CD4-positive, alpha-beta T cell treated with Interleukin-12 subunit alpha and Interleukin-12 subunit beta, for 1 hour (primary cell): ENCODE measurements at regions not wholly inside any gene's neighbourhood (a gene's known extent, or its start where the extent isn't known, plus 50 kb on each side); places are given as distances from the start of the nearest gene placed in this dataset.
A peak's percentile ranks its signal among the peaks of the same experiment; 100 is the strongest.
"Not testable (repeated sequence)": the region's sequence is repeated elsewhere in the genome, so short reads cannot be mapped to it uniquely, and the experiment has no call there.

Experiments used
- DNase-seq: peaks from one replicate; pipeline ENCODE4 v3.0.0-alpha.2; 2020

- no peak for DNase-seq
These were observed 128.9 kb downstream of the TMEM200A start for GRCh38 chr6:130494729-130495128.

DNA sequence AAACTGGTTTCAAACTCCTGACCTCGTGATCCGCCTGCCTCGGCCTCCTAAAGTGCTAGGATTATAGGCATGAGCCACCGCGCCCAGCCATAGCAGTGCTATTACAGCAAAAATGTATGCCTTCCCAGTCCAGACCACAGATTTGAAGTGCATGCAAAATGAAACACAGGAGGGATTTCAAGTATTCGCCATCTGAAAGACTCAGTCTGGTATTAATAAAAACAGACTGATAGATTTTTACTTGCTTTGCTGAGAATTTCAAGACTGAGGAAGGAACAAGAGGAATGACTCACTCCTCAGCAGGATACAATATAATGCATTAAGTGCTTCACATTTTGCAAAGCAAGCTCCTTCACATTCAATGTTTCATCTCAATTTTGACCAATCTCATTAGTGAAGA, 134.9 kb downstream of the TMEM200A start:
- no peak for DNase-seq

DNA sequence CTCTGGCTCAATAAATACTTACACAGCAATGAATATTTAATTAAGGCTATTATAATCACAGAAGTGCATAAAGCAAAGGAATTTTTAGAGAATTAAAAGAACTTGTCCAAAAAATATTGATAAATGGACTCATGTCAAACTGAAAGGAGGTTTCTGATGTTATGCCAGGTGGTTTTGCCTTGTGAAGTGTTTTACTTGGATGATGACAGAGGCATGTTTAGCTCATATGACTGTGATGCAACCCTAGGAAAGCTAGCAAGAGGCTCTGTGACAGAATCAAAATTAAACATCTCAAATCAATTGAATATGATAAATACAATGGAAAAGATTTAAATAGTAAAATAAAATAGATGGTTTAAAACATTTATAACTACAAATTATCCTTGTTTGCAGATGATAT, 137.3 kb downstream of the TMEM200A start:
- no peak for DNase-seq

DNA sequence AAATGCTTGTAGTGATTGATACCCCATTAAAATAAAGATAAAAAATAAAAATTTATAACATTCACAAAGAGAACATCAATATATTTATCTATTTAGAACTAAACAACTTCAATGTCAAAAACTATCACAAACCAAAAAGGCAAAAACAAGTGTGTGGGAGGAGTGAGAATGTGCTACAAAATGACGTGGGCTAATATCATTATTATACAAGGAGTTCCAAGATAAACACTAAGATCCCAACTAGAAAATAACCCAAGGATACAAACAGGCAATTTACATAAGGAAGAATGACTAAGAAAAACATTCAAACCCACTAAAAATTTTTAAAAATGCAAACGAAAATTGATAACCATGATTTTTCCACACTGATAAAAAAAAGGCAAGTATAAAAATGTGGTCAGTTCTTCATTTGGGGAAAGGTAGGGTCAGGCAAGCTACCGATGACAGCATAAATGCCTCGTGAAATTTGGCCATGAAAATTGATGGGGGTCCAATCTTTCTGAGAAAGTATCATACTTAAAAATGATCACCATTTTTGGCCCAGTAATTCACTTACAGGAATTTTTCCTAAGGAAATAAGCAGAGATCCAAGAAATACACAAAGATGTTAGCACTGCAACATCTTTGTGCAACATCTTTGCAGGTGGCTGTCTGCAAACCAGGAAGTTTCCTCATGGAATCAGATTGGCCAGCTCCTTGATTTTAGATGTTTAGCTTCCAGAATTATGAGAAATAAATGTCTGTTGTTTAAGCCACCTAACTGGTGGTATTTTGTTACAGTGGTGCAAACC, 140.2 kb downstream of the TMEM200A start:
- no peak for DNase-seq

GRCh38 chr6:130507005-130507665, 141.3 kb downstream of the TMEM200A start:
- DNase-seq: not testable (repeated sequence)

GRCh38 chr6:130507666-130508028, 141.8 kb downstream of the TMEM200A start:
- DNase-seq: no peak

GRCh38 chr6:130513770-130514169, 148.0 kb downstream of the TMEM200A start:
- peak; percentile 85 for DNase-seq

DNA sequence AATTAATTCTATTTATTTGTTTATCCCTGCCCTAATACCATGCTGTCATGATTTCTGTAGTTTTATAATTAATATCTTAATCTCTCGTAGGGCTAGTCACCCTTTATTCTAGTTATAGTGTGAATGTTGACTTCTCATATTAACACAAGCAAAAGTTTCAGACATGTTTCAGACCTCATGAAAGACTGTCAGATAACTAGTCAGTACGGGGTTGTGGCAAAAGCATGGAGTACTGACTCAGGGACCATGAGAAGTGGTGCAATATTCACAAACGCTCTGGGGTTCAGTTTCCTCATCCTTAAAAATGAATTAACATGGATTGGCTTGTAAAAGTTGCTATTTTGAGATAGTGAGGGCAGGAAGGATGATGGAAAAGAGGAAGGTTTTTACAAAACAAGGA, 148.9 kb downstream of the TMEM200A start:
- no peak for DNase-seq

- no peak for DNase-seq
These were observed 149.5 kb downstream of the TMEM200A start for GRCh38 chr6:130515306-130515705.

DNA sequence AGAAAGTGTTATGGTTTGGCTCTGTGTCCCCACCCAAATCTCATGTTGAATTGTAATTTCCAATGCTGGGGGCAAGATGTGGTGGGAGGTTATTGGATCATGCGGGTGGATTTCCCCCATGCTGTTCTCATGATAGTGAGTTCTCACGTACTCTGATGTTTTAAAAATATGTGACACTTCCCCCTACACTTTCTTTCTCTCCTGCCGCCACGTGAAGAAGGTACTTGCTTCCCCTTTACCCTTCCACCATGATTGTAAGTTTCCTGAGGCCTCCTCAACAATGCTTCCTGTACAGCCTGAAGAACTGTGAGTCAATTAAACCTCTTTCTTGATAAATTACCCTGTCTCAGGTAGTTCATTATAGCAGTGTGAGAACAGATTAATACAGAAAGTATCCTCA, 150.8 kb downstream of the TMEM200A start:
- no peak for DNase-seq

DNA sequence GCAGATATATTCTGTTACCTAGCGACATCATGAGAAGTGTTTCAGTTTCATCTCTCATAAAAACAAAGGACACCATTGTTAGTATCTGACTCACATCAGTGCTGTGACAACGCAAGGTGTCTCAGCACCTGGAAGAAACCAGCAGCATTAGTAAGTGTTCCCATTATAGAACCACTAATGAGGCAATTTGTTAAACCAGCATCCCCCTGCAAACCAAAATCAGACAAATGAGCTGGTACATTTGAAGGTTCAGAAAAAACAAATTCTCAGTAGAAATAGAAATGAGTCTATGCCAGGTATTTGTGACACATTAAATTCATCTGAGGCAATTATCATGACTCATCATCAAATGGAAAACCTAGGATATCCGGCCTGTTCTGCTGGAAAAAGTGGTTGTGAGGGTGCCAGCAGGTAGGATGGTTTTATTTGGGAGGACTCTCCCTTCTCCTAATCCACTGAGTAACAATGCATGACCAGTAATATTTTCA, 151.7 kb downstream of the TMEM200A start:
- DNase-seq: peak; percentile 33

- DNase-seq: no peak
These were observed 152.8 kb downstream of the TMEM200A start for GRCh38 chr6:130518588-130518987.

DNA sequence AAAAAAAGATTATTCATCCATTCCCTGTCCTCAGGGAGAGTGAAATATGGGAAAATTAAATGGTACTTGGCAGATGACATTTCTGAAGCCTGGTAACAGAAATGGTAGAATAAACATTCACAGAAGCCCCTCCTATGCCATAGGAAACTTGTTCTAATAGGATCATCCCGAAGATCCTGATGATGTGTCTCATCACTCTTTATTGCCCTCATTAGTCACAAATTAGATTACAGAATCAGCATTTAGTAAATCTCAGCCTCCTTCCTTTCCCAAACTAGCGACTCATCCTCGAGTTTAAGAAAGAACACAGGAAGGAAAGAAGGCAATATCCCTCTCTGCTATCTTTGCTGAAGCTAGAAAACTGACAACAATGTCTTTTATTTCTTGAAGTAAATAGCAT, 154.4 kb downstream of the TMEM200A start:
- no peak for DNase-seq

DNA sequence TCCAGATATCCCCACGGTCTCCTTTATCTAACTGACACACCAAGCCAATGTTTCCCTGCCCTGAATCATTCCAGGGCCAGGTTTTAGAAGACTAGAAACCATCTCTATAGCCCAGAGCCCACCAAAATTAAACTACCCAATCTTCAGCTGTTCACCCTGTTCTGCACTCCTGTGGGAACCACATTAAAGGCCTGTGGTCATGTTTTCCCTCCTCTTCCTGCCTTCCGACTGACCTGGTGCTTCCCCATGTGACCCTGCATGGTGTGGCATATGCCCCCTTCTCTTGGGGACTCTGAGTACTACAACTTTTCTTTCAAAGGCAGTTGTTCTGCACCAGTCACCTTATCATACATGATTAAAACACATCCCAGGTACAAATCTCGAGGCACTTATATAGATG, 155.0 kb downstream of the TMEM200A start:
- DNase-seq: no peak

DNA sequence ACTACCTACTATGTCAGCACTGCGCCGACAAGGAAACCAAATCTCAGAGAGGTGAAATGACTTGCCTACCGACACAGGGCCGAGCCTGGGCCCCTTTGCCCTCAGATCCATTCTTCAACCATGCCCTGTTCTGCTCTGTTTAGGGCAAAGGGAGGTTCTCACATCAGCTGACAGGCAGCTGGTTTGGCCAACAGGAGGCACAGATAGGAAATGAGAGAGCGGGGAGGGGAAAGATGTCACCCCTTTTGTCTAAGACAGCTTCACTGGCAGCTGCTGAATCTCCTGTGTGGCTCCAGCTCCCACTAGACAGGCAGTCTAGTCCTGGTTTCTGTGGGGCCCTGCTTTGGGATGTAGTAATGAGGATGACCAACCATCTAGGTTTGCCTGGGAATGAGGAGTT, 158.7 kb downstream of the TMEM200A start:
- no peak for DNase-seq

- DNase-seq: peak; percentile 10
These were observed 159.6 kb downstream of the TMEM200A start for GRCh38 chr6:130525408-130525807.

GRCh38 chr6:130526466-130526865, 160.6 kb downstream of the TMEM200A start:
- DNase-seq: no peak

- no peak for DNase-seq
These were observed 161.4 kb downstream of the TMEM200A start for GRCh38 chr6:130527173-130527572.

- no peak for DNase-seq
These were observed 163.8 kb downstream of the TMEM200A start for GRCh38 chr6:130529569-130530149.

- no peak for DNase-seq
These were observed 168.8 kb downstream of the TMEM200A start for GRCh38 chr6:130534627-130535026.

GRCh38 chr6:130535242-130535641, 169.4 kb downstream of the TMEM200A start:
- no peak for DNase-seq

DNA sequence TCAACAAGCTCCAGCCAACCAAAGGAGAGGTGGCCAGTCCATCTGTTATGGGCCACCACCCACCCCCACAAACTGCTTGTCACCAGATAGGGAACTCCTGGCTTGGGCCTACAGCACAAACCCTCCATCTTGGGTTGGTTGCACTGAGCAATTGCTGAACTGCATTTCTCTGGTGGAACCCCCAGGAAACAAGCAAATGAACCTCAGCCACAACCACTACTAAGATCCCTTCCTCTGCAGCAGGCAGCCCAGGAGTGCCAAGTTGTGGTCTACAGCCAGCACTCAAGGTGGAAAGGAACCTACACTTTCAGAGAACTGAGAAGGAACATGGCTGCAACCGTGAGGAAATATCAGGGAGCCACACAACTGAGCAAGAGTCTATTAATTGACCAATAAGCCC, 171.6 kb downstream of the TMEM200A start:
- no peak for DNase-seq

GRCh38 chr6:130547723-130548122, 181.9 kb downstream of the TMEM200A start:
- DNase-seq: no peak

DNA sequence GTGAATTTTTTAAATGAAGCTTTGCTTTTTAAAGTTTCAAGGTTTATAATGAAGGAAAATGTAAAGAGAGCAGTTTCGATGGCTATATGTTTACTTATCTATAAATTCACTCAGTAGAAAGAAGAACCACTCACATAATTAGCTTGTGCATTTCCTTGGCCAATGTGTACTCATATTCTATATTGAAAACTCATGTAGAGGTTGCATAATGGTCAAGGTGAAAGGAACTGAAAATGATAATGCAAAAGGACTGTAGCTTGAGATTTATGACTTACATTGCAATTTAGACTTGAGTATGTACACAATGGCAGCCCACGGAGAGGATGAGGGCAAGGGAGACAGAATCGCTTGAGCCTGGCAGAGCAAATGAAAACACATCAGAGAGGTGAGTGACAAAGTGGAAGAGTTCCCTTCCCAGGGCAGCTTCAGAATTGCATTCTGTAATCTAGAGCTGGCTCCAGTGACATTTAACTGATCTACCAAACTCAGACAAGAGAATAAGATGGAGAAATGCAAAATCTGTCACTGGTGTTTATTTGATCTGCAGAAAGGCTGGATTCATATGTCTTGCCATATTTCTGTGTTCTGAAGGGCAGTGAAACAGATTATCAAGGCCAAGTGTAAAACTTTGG, 191.8 kb downstream of the TMEM200A start:
- DNase-seq: no peak
